GM12891 (cell line): ENCODE measurements at regions not wholly inside any gene's neighbourhood (a gene's known extent, or its start where the extent isn't known, plus 50 kb on each side); places are given as distances from the start of the nearest gene placed in this dataset.

Source experiments
- DNase-seq: peaks from one replicate; pipeline ENCODE4 v3.0.0; 2011; ENCODE audit warnings: low spot score; ENCODE audit not compliant: insufficient read length
- FAIRE-seq: peaks from 2 replicates; lab custom pipeline; 2011; peaks lifted over from hg19 to GRCh38; lab: Jason Lieb, UNC
- PAX5 ChIP-seq: IDR thresholded peaks from 2 replicates; pipeline ENCODE4 v1.6.1; 2011; ENCODE audit warnings: low read length, moderate library complexity, mild to moderate bottlenecking; ENCODE audit not compliant: insufficient read depth, severe bottlenecking
- POLR2A ChIP-seq: IDR thresholded peaks from 2 replicates; pipeline ENCODE4 v1.6.1; 2011; ENCODE audit warnings: low read depth, low read length, control low read depth
- POLR2AphosphoS5 ChIP-seq: IDR thresholded peaks from 2 replicates; pipeline ENCODE4 v1.6.1; 2011; ENCODE audit warnings: low read depth, low read length, control low read depth
- POU2F2 ChIP-seq: IDR thresholded peaks from 2 replicates; pipeline ENCODE4 v1.6.1; 2011; ENCODE audit warnings: low read depth, mild to moderate bottlenecking, control low read depth, low read length, moderate library complexity
- SPI1 ChIP-seq: IDR thresholded peaks from 2 replicates; pipeline ENCODE4 v1.6.1; 2011; ENCODE audit warnings: low read depth, low read length, control low read depth
- TAF1 ChIP-seq: IDR thresholded peaks from 2 replicates; pipeline ENCODE4 v1.6.1; 2011; ENCODE audit warnings: low read depth, low read length, control low read depth

GRCh38 chr3:127033171-127033570 is 50.3 kb downstream of the PLXNA1 start:
- no peak for TF ChIP-seq POU2F2
- no peak for TF ChIP-seq PAX5
- no peak for TF ChIP-seq POLR2A
- no peak for TF ChIP-seq TAF1
- TF ChIP-seq SPI1 = no peak
- no peak for TF ChIP-seq POLR2AphosphoS5
- DNase-seq (no peak), FAIRE-seq (no peak)

DNA sequence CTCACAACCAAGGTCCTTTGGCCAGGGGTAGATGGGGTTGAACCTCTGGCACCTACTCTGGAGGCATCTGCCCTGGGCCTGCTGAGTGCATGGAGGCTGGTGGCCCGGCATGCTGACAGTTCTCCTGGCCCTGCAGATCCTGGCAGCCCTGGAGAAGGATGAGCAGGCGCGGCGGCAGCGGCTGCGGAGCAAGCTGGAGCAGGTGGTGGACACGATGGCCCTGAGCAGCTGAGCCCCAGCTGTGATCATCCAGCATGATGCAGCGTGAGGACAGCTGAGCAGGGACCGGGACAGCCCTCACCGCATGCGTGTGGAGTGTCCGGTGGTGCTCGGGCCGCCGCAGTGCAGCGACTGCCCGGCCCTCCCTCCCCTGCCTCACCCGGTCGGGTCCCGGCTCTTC is 50.9 kb downstream of the PLXNA1 start:
- no peak for TF ChIP-seq SPI1
- TF ChIP-seq POLR2A = no peak
- TF ChIP-seq TAF1 = no peak
- TF ChIP-seq POLR2AphosphoS5 = no peak
- TF ChIP-seq PAX5 = no peak
- DNase-seq = no peak
- no peak for FAIRE-seq

GRCh38 chr3:127034195-127034989 is 51.5 kb downstream of the PLXNA1 start:
- DNase-seq (no peak), FAIRE-seq (no peak)
- TF ChIP-seq PAX5 (no peak), POU2F2 (no peak), POLR2A (no peak), SPI1 (no peak), TAF1 (no peak), POLR2AphosphoS5 (no peak)

- DNase-seq = no peak
- TF ChIP-seq POU2F2 = no peak
- TF ChIP-seq POLR2AphosphoS5 = no peak
- no peak for TF ChIP-seq POLR2A
- no peak for TF ChIP-seq PAX5
- TF ChIP-seq SPI1 = no peak
- no peak for TF ChIP-seq TAF1
- no peak for FAIRE-seq
These were observed 52.2 kb downstream of the PLXNA1 start for GRCh38 chr3:127034990-127035652.

- DNase-seq = no peak
- no peak for FAIRE-seq
- TF ChIP-seq POLR2A (no peak), TAF1 (no peak), SPI1 (no peak), POU2F2 (no peak), POLR2AphosphoS5 (no peak), PAX5 (no peak)
These were observed 52.8 kb downstream of the PLXNA1 start for GRCh38 chr3:127035677-127036076.

GRCh38 chr3:127036209-127037020 is 53.5 kb downstream of the PLXNA1 start:
- TF ChIP-seq POU2F2 = no peak
- no peak for TF ChIP-seq PAX5
- no peak for TF ChIP-seq POLR2A
- TF ChIP-seq POLR2AphosphoS5 = no peak
- no peak for TF ChIP-seq TAF1
- DNase-seq = no peak
- no peak for FAIRE-seq

- FAIRE-seq (no peak), DNase-seq (no peak)
- TF ChIP-seq POLR2AphosphoS5 (no peak), POLR2A (no peak), PAX5 (no peak), SPI1 (no peak), POU2F2 (no peak)
These were observed 54.1 kb downstream of the PLXNA1 start for GRCh38 chr3:127037021-127037400.

DNA sequence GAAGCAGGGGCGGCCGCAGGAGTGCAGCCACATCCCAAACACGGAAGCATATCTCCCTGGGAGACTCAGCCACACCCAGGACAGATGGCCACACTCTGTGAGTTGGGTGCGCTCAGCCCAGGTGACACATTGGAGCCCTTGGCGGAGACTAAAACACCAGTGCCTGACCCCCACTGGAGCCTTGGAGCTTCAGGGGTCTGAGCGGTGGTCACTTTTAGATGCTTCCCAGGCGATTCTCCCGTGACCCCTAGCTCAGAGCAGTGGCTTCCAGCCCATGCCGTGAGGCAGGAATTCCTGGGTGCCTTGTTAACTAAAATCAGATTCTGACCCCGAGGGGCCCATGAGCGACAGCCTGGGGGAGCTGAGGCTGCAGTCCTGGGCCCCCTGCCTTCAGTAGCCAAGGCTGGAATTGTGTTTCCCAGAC is 54.5 kb downstream of the PLXNA1 start:
- FAIRE-seq (no peak), DNase-seq (no peak)
- TF ChIP-seq POLR2AphosphoS5 (no peak), POLR2A (no peak), POU2F2 (no peak), TAF1 (no peak), PAX5 (no peak), SPI1 (no peak)

DNA sequence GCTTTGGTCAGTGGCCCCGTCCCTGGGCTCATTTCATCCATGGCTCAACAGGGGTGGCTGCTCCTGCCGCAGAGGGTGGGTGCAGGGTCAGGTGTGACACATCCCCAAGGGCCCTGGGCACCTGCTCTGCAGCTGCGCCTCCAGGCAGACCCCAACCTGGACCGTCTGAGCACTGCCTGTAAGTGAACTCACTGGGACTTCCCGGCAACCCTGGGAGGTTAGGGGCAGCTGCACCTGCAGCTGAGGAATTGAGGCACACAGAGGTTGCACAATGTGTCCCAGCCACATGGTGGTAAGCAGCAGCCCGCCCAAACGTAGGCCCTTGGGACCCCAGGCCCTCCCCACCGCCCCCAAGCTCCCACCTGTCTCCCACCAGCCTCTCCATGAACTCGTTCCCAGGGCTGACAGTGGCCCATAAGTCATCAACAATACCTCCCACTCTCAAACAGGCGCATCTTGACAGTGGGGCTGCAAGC is 55.1 kb downstream of the PLXNA1 start:
- DNase-seq (no peak), FAIRE-seq (no peak)
- no peak for TF ChIP-seq POU2F2
- TF ChIP-seq SPI1 = no peak
- no peak for TF ChIP-seq POLR2A
- no peak for TF ChIP-seq TAF1
- TF ChIP-seq POLR2AphosphoS5 = no peak
- no peak for TF ChIP-seq PAX5
